NB4 (cell line): ENCODE measurements at regions not wholly inside any gene's neighbourhood (a gene's known extent, or its start where the extent isn't known, plus 50 kb on each side); places are given as distances from the start of the nearest gene placed in this dataset.

Experiments used
- DNase-seq: peaks from one replicate; pipeline ENCODE4 v3.0.0; 2010; ENCODE audit warnings: low read depth
- H3K4me3 ChIP-seq: one replicate; pipeline ENCODE4 v1.5.1; 2011; ENCODE audit warnings: mild to moderate bottlenecking, low read depth, low read length, moderate library complexity
- MYC ChIP-seq: IDR thresholded peaks from 2 replicates; pipeline ENCODE4 v1.6.1; 2011; ENCODE audit warnings: low read depth, low read length
- POLR2A ChIP-seq: IDR thresholded peaks from 2 replicates; pipeline ENCODE4 v1.6.1; 2011; ENCODE audit warnings: mild to moderate bottlenecking; ENCODE audit not compliant: insufficient read length; ENCODE audit errors: extremely low read depth
- TF ChIP-seq, protein P1 (sequence below): IDR thresholded peaks from 2 replicates; pipeline ENCODE4 v1.6.1; 2011; ENCODE audit warnings: low read depth, low read length
- TF ChIP-seq, protein P2 (sequence below): IDR thresholded peaks from one replicate; pipeline ENCODE4 v1.5.1; 2012; ENCODE audit warnings: low read depth, low read length

DNA sequence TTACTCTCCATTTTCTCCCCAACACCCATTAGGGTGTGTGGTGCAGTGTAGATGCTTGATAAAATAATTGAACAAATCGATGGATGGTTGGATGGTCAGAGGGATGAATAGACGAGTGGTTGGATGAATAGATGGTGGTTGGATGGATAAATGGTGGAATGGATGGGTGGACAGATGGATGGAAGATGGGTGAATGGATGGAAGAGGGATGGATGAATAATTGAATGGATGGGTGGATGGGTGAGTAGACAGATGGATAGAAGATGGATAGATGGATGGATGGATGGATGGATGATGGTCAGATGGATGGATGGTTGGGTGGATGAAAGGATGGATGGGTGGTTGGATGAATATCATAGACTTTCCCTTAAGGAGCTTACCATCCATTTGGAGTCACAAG is 95.0 kb upstream of the BOD1 start:
- no peak overlapping the region for H3K4me3 ChIP-seq
- DNase-seq, result no peak
- TF ChIP-seq, protein P1, sequence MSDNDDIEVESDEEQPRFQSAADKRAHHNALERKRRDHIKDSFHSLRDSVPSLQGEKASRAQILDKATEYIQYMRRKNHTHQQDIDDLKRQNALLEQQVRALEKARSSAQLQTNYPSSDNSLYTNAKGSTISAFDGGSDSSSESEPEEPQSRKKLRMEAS, result no peak
- TF ChIP-seq MYC (no peak), POLR2A (no peak)
- TF ChIP-seq, protein P2, sequence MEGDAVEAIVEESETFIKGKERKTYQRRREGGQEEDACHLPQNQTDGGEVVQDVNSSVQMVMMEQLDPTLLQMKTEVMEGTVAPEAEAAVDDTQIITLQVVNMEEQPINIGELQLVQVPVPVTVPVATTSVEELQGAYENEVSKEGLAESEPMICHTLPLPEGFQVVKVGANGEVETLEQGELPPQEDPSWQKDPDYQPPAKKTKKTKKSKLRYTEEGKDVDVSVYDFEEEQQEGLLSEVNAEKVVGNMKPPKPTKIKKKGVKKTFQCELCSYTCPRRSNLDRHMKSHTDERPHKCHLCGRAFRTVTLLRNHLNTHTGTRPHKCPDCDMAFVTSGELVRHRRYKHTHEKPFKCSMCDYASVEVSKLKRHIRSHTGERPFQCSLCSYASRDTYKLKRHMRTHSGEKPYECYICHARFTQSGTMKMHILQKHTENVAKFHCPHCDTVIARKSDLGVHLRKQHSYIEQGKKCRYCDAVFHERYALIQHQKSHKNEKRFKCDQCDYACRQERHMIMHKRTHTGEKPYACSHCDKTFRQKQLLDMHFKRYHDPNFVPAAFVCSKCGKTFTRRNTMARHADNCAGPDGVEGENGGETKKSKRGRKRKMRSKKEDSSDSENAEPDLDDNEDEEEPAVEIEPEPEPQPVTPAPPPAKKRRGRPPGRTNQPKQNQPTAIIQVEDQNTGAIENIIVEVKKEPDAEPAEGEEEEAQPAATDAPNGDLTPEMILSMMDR, result no peak

DNA sequence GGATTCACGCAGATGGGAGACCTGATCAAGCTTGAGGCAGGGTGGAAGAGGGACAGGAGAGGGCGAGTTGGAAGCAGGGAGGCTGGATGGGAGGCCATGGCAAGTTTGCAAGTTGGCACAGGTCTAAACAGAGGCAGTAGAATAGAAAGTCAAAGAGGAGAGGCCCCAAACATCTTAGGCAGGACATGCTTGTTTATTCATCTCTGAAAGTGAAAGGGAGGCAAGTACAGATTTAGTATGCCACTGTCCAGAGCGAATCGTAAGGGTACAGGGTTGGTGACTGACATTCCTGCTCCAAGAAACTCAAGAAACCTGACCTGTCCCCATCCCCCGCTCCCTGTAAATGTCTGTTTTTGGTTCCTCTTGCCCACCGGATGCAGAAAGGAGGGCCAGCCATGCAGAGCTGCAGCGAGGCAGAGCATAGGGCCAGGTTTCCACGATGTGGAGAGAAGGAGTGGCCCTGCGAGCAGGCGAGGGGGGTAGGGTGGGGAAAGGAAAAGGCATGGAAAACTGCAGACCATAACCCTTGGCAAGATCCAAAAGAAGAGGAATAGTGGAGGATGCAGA is 96.2 kb upstream of the BOD1 start:
- no peak overlapping the region for H3K4me3 ChIP-seq
- DNase-seq, result no peak
- TF ChIP-seq, protein P2, result no peak
- TF ChIP-seq POLR2A (no peak), MYC (no peak)
- TF ChIP-seq, protein P1, result no peak

DNA sequence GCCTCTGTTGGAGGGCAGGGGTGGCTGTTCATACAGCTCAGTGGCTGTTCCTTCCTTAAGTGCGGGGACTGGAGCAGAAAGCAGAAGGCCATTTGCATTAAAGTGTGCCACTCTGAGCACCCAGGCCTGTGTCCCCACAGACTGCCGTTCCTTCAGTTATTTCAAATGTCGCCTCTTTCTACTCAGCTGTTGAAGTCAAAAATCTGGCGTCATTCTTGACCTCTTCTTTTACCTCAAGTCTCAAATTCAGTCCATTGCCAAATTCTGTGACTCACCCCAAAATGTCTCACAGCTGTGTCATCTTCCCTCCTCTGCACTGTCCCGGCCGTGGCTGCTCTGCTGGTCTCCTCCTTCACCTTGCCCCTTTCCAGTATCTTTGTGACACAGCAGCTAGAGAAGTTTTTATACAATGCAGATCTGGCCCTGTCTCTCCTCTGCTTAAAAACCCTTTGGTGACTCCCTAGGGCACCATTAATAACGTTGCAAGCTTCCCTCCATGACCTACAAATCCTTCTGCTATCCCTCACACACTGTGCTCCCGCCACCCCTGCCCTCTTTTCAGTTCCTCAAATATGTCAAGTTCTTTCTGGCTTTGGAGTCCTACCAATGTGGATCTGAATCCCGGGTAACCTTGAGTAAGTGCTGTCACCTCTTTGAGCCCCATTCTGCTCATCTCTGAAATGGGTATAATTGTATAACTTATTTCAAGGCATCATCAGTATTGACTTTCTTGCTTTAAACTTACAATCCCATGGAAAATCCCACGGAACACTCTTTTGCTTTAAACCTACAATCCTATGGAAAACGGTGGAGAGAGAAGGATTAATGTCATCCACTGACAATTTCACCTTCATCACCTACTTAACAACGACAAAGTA is 98.3 kb upstream of the BOD1 start:
- DNase-seq, result peak; percentile 90
- TF ChIP-seq MYC (no peak), POLR2A (no peak)
- TF ChIP-seq, protein P2, result no peak
- TF ChIP-seq, protein P1, result no peak
- H3K4me3 ChIP-seq, result no peak overlapping the region

DNA sequence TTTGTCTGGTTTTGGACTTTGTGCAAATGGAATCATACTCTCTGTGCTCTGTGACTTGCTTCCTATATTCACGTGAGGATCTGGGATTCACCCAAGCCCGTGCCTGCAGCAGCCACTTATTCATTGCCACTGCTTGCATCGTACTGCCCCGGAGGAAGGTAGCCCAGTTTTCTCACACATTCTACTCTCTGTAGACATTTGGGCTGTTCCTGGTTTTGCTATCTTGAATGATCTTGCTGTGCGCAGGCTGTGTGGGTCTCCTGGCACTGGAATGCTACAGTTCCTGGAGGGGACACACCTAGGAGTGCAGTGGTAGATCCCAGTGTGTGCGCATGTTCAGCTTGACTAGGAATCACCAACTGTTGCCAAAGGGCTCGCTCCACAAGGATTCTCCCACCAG is 99.2 kb upstream of the BOD1 start:
- DNase-seq, result peak; percentile 33
- no peak overlapping the region for H3K4me3 ChIP-seq
- TF ChIP-seq MYC, result no peak
- no peak for TF ChIP-seq POLR2A
- TF ChIP-seq, protein P2, result no peak
- TF ChIP-seq, protein P1, result no peak

DNA sequence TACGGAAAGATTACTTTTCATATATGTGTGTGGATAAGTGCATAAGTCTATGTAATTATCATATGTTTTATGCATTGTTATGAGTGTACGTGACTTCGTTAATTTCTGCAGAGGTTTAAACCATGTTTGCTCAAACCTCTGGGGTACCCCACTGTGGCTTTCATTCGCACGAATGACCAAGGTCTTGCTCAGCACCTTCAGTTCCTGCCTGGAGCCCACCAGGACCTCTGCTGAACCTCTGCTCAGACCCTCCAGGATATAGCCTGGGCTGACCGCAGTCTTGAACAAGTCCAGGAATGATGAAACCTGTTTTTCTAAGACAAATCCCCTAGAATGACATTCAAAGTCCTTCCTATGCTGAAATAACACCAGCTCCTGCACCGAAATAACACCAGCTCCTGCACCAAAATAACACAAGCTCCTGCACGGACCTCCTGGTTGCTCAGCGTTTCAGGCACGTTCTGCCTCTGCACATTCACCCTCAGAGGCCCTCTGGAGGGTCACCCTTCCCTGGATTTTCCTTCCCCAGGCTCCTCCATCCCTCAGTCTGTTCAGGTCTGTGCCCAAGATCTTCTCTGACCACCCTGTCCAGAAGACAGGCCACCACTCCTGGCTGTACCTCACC is 99.7 kb upstream of the BOD1 start:
- TF ChIP-seq, protein P2, result no peak
- no peak for TF ChIP-seq POLR2A
- TF ChIP-seq, protein P1, result no peak
- no peak for TF ChIP-seq MYC
- peak; percentile 72 for DNase-seq
- no peak overlapping the region for H3K4me3 ChIP-seq
